GM19351 (cell line): ENCODE measurements at regions not wholly inside any gene's neighbourhood (a gene's known extent, or its start where the extent isn't known, plus 50 kb on each side); places are given as distances from the start of the nearest gene placed in this dataset.
"Not testable (repeated sequence)": the region's sequence is repeated elsewhere in the genome, so short reads cannot be mapped to it uniquely, and the experiment has no call there.

ENCODE experiments used
- ATAC-seq: cut with Tn5 transposase; IDR thresholded peaks from one replicate; pipeline ENCODE4 v1.9.1; 2021; ENCODE audit warnings: mild to moderate bottlenecking, moderate library complexity; ENCODE audit not compliant: unreplicated experiment

DNA sequence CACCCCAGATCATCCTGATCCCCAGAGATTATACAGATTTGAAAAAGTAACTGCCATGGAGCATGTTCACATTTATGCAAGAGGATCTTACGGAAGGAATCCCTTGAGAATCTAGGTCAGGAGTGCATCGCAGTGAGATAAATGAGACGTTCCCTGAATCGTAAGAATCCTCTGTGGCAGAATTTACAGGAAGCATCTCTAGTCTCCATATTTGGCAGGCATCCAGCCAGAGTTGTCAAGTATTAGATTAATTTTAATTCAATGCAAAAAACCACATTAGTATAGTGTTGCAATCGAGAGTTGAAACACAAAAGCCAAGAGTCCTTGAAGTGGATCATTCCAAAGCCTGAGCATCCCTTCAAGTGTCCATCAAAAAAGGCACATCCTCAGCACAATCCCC, 100.8 kb downstream of the RRAGC start:
- ATAC-seq = no peak

DNA sequence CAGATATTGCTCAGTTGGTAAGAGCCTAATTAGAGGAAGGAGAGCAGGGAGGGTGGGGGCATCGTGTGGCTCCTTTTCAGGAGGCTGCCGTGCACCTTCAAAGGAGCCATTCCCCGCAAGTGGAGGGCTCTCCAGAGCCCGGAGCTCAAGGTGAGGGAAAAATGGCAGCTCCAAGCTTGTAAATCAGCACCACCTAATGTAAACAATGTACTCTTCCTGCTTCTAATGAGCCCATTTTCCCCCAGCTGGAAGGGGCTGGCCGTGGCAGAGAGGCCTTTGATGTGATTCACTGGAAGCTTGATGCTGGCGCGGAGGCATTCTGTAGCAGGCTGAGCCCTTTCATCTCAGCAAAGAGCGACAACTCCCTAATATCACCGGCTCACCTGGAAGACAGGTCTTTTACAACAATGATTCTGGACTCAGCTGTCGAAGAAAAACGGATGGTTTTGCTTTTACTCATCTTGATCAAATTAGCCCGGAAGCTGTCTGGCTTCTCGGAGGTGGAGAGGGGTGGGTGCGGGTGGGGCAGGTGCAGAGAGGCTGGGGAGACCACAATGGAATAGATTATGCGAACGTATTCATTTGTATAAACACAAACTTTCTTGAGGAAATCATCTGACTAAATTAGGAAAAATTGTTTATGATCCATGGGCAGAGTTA, 112.5 kb downstream of the RRAGC start:
- ATAC-seq = no peak

DNA sequence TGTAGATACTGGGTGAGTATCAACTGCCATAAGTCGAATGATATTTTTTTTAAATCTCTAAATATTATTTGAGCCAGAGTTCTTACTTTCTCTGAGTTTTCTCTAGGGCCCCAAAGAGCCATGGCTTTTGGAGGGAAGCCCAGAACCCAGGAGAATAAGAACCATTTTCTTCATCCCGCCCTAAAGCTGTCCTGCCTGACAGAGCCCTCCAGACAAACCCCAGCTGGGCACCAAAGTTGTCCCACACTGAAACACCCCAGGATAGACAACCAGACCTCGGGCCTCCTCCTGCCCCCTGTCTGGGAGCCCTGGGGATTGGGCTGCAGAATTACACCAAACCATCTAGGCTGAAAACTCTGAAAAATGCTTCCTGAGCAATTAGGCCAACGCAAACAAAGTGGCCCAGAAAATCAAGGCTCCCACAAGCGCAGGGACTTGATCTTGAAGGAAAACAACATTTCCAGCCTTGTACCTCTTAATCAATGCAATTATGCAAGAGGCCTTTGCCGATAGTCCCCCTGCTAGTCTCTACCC, 113.1 kb downstream of the RRAGC start:
- ATAC-seq = no peak

DNA sequence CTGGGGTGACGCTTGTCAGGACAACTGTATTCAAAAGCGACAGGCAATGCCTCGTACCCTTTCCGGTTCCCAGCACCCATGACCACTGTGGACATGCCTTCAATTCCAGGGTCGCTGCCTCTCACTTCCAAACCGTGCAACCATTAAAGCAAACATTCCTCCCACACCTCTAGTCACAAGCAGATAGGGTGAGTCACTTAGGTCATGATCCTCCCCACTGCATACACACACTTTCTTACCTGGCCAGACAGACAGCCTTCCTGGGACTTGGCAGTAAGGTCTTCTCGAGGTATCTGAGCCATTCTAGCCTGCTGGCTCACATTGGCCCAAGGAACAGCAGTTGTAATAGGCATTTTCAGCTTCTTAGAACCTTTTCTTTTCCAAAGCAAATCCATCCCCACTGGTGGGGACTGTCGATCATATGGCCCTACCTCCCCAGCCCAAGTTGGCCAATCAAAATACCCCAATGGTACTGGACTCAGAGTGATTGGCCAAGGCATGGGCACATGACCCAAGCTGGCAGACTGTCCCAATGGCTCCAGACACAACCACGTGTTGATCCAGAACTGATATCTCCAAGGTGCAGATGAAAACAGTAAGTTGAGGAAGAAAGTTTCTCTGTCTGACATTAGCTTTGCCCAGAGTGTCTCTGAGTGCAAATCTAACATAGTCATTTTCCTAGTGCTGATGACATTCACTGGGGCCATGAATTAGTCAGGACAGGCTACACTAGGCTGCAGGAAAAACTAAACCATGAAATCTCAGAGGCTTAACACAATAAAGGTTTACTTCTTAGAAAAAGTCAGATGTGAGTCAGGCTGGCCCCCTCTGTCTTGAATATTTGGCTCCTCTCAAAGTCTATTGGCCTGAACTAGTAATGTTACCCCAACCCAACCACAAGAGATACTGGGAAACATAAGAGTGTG, 113.8 kb downstream of the RRAGC start:
- no peak for ATAC-seq

DNA sequence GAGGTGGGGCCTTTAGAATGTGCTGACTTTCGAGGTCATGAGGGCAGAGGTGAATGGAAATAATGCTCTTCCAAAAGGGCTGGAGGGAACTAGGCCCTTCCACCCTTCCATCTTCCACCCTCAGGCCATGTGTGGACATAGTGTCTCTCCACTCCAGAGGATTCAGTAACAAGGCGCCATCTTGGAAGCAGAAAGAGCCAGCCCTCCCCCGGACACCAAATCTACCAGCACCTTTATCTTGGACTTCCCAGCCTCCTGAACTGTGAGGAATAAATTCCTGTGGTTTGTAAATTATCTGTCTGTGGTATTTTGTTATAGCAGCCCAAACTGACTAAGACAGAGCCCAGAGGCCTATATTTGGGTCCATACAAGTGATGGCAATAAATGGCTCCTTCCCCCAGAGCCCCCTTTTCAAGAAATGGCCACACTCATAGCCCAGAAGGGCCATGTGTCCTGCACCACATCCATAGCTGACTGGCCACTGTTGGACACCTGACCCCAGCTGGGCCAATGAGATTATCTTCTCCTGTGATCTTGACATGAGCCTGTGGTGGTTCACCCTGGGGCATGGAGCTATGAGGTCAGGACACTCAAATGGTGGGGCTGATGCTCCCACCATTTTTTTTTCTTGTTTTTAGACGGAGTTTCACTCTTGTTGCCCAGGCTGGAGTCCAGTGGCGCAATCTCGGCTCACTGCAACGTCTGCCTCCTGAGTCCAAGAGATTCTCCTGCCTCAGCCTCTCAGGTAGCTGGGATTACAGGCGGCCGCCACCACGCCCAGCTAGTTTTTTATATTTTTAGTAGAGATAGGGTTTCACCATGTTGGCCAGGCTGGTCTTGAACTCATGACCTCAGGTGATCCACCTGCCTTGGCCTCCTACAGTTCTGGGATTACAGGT, 114.9 kb downstream of the RRAGC start:
- no peak for ATAC-seq

- no peak for ATAC-seq
Measured at GRCh38 chr1:38743184-38743583, 116.4 kb downstream of the RRAGC start.

DNA sequence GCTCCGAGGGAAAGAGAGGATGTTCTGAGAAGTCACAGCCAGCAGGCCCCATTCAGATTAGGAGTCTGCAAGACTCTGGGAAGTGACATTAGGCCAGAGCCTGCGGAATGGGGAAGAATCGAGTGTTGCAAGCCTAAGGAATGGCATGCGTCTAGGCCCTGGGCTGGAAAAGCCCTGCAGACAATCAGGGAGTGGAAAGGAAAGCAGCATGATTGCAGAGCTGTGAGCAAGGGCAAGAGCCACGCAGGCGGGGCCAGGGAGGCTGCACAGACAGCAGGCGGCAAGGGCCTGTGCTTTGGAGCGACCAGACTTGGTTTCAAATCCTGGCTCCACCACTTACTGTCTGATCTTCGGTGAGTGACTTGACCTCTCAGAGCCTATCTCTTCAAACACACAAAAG, 118.2 kb downstream of the RRAGC start:
- ATAC-seq = no peak

GRCh38 chr1:38740487-38740886, 119.1 kb downstream of the RRAGC start:
- no peak for ATAC-seq

GRCh38 chr1:38738207-38738606, 121.4 kb downstream of the RRAGC start:
- no peak for ATAC-seq

GRCh38 chr1:38736399-38736798, 123.2 kb downstream of the RRAGC start:
- ATAC-seq = no peak

DNA sequence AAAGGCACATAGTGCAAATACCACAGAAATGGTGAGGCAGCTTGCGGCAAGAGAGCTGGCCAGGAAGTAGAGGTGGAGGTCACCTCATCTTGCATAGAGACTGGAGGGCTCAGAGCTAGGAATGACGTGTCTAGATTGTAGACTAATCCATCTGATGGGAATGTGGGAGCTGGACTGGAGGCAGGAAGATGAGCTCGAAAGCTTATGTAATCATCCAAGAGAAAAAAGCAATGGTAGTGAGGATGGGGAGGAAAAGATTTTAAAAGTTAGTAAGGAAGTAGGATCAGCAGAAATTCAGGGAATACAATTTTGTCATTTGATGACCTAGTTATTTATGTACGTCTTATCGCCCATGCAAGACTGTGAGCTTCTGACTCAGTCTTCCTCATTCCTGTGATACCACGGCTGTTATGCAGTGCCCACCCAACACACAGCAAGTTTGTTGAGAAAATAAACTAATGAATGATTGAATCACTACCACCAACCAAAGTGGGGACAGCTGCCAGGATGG, 123.9 kb downstream of the RRAGC start:
- ATAC-seq = no peak

DNA sequence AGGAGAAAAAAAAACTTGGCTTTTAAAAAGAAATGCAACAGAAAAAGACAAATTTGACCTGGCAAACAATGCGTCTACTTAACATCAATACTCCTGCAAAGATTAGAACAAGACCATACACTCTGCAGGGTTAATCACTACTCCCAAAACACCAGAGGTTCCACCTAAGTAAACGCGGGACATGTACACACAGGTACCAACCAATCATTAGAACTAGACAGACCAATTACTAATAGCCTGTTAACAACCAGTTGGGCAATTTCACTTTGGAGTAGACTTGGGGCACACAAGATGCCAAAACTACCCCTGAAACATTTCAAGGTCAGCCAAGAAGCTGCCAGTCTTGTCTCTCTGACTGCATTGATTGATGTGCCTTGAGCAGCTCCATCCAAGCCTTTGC, 125.8 kb downstream of the RRAGC start:
- no peak for ATAC-seq

GRCh38 chr1:38730511-38731397, 128.8 kb downstream of the RRAGC start:
- ATAC-seq = no peak

DNA sequence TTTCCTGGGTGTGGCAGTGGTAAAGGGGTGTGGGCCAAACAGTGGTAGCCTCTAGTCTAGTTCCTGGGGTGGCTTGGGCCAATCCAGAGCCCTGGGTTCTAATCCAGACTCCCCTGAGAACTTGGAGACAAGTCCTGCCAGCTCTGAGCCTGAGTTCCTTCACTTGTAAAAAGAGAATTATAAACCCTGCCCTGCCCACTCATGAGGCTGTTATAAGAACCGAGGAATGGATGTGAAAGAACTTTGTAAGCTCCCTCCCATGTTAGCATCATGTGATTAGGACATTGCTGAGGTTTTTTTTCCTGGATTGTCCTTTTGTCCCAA, 131.0 kb downstream of the RRAGC start:
- ATAC-seq = no peak

- no peak for ATAC-seq
Measured at GRCh38 chr1:38727684-38728584, 131.6 kb downstream of the RRAGC start.

- not testable (repeated sequence) for ATAC-seq
Measured at GRCh38 chr1:38725321-38725961, 134.1 kb downstream of the RRAGC start.

- no peak for ATAC-seq
Measured at GRCh38 chr1:38724160-38725131, 135.1 kb downstream of the RRAGC start.
